HG03439 (cell line): ENCODE measurements at regions not wholly inside any gene's neighbourhood (a gene's known extent, or its start where the extent isn't known, plus 50 kb on each side); places are given as distances from the start of the nearest gene placed in this dataset.
"Not testable (repeated sequence)": the region's sequence is repeated elsewhere in the genome, so short reads cannot be mapped to it uniquely, and the experiment has no call there.

Experiments used
- ATAC-seq: cut with Tn5 transposase; IDR thresholded peaks from one replicate; pipeline ENCODE4 v1.9.1; 2021; ENCODE audit warnings: mild to moderate bottlenecking, moderate library complexity; ENCODE audit not compliant: unreplicated experiment

DNA sequence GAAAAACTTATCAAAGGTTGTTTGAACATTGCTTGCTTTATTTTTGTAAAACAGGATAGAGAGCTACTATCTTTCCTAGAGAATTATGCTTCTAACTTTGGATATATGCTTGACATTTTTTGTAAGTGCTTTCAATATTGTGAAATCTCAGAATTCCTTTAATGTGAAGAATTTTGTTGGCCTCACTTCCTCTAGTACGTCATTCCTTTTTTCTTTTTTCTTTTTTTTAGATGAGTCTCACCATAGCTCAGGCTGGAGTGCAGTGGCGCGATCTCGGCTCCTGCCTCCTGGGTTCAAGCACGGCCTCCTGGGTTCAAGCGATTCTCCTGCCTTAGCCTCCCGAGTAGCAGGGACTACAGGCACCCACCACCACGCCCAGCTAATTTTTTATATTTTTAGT is 668.1 kb downstream of the RFPL4B start:
- no peak for ATAC-seq

- ATAC-seq: no peak
Measured at GRCh38 chr6:113017353-113017752, 670.2 kb downstream of the RFPL4B start.

GRCh38 chr6:113018351-113019151 is 671.4 kb downstream of the RFPL4B start:
- no peak for ATAC-seq

DNA sequence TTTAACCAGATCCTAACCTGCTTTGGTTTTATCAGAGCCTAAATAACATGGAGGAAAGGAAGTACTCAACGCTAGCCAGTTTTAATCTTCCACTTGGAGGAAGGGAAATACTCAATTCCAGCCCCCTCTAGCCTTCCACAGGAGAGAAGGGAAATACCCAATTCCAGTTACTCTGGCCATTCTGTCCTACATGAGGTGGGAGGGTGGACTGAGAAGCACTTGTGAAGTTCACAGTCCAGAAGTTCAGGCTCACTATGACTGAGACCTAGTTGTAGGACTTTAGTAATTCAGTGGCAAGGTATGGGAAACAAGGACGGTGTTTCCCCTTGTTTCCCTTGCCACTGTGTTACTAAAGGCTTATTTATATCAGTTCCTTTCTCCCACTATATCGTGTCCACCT is 672.0 kb downstream of the RFPL4B start:
- no peak for ATAC-seq

DNA sequence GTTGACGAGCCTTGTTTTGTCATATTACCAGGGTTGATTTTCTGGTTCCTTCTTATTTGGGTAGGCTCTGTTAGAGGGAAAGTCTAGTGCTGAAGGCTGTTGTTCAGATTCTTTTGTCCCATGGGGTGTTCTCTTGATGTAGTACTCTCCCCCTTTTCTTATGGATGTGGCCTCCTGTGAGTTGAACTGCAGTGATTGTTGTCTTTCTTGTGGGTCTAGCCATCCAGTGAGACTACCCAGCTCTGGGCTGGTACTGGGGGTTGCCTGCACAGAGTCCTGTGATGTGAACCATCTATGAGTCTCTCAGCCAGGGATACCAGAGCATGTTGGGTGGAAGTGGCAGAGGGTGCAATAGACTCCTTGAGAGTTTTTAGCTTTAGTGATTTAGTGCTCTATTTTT is 680.6 kb downstream of the RFPL4B start:
- ATAC-seq: no peak

DNA sequence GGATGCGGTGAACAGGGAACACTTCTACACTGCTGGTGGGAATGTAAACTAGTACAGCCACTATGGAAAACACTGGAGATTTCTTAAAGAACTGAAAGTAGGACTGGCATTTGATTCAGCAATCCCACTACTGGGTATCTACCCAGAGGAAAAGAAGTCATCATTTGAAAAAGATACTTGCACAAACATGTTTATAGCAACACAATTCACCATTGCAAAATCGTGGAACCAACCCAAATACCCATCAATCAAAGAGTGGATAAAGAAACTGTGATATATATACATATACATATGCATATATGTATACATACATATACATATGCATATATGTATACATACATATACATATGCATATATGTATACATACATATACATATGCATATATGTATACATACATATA is 682.0 kb downstream of the RFPL4B start:
- not testable (repeated sequence) for ATAC-seq

- ATAC-seq: no peak
Measured at GRCh38 chr6:113031591-113032238, 684.6 kb downstream of the RFPL4B start.

GRCh38 chr6:113039005-113039404 is 691.9 kb downstream of the RFPL4B start:
- no peak for ATAC-seq

GRCh38 chr6:113047148-113047547 is 700.0 kb downstream of the RFPL4B start:
- no peak for ATAC-seq

- no peak for ATAC-seq
Measured at GRCh38 chr6:113047932-113048331, 700.8 kb downstream of the RFPL4B start.

- ATAC-seq: no peak
Measured at GRCh38 chr6:113048741-113049140, 701.6 kb downstream of the RFPL4B start.

GRCh38 chr6:113049190-113049589 is 702.1 kb downstream of the RFPL4B start:
- ATAC-seq: no peak

DNA sequence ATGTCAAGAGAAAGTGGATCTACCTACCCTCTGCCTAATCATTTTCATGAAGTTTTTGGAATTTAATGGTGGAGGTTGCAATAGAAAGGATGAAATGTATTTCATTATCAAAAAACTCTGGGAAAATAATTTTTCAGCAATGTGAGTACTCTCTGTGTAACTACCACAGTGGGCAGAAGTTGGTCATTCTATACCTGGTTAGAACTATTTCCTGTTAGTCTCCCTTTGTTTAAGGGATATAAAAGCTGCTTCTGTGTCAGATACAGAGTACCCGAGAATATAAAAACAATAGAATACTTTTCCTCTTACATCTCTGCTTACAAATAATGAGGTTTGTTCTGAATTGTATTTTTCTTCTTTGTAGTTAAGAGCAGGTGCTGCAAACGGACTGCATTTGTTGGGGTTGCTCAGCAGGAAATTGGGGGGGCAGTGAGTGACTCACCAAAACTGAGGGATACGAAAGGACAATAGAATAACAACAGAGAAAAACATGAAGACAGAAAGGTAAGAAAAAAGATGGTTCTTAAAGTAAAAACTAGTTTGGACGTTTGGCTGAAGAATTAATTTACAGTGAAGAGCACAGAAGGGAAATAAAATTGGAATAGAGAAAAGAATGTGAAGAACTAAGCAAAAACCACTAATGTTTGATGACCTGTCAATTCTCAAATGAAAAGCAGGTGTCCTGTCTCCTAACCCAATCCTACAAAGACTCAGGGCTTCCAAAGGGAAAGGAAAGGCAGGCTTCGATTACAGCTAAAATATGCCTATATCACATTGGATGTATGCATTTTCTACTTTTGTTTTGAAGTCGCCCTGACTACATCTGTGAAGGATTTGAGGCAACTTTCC is 703.1 kb downstream of the RFPL4B start:
- ATAC-seq: no peak

DNA sequence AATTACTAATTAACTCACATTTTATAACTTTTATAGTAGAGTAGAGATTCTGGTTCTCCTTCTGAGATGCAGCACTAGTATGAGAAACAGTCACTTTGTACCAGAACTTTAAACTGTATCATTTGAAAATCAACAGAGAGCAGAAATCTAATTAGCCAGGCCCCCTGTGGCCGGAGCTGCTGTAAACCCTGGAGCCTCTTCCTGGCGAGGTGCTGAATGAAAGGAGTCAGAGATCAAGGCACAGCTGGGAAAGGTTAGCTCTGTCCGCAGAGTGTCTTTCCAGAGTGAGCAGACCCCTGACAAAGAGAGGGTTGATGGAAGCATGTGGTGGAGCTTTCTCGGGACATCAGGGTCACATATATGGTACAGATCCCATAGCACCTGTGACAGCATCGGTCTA is 703.8 kb downstream of the RFPL4B start:
- ATAC-seq: no peak

GRCh38 chr6:113052506-113052905 is 705.4 kb downstream of the RFPL4B start:
- ATAC-seq: no peak

DNA sequence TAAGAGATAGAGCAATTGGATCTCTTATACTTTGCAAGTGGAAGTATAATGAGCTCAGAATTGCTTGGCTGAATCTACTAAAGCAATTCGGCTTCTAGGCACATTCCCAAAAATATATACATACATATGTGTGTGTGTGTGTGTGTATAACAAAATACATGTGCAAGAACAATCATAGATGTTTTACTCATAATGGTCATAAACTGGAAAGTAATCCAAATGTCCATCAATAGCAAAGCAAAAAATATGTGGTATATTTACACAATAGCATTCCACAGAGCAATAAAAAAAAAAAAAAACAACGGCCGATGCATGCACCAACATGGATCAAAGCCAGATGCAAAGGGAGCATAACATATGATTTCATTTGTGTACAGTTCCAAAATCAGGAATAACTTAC is 707.9 kb downstream of the RFPL4B start:
- no peak for ATAC-seq

DNA sequence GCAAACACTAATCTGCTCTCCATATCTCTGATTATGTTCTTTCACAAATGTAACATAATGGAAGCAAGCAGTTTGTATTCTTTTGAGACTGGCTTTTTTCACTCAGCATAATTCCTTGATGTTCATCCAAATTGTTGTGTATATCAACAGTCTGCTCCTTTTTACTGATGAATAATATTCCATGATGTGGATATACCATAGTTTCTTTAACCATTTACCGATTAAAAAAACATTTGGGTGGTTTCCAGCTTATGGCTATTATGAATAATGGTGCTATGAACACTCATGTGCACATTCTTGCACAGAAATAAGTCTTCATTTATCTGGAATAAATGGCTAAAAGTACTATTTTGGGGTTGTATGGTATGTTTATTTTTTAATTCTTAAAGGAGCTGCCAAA is 708.9 kb downstream of the RFPL4B start:
- no peak for ATAC-seq

DNA sequence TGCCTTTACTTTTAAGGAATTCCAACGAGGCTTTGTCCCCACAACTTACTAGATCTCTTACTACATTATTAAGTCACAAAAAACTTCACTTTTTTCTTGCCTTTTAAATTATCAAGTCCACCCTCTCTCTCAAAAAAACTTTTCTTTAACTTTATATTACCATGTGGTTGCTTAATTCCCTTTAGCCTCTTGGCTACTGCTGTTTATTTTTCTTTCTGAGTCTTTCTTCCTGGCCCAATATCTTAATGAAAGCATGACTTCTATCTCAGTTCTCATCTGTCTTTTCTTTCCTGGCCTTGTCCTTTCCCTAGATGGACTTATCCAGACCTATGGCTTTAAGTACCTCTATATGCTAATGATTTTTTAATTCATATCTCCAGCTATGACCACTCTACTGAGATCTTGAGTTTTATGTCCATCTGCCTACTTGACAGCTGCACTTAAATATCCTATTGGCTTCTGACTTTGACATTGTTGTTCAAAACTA is 710.5 kb downstream of the RFPL4B start:
- ATAC-seq: no peak

GRCh38 chr6:113060664-113061063 is 713.5 kb downstream of the RFPL4B start:
- no peak for ATAC-seq

DNA sequence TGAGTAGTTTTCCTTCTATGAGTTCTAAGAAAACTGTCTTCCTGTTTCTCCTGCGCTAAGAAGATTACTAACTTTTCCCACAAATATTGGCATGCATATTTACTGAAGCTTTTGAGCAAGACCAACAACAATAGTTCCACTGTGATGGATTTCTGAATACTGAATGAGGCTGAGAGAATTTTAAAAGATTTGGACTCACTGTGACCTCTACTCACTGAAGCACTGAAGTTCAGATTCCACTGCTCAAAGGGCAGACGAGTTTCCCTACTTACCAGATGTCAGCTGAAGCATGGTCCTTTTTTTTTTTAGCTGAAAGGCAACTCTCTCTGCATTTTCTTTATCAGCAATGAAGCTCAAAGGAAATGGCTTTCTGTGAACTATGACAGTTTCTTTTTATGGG is 718.5 kb downstream of the RFPL4B start:
- ATAC-seq: no peak

DNA sequence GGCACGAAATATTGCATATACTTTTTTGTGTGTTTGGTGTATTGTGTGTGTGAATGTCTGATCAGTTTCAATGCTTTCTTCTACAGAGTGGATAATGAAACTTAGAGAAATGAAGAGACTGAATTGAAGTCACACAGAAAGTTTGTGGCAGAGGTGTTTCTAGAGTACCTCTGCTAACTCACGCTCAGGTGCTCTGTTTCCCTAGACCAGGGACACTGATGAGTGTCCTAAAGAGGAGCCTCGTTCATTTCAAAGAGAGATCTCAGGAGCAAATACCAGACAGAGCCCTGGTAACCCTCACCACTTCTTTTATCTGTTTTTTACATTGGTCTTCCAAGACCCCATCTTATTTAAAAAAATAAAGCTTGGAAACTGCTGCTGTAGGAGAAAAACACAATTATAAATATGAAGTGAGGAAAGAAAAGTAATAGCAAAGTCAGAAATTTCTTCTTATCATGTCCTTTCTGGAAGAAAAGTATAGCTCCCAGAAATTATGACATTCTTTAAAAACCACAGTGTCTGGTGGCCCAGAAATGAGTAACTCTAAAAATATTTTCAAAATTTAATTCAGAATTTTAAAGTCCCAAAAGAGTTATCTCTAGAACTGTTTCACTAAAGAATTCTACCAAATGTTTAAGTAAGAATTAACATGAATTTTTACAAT is 720.6 kb downstream of the RFPL4B start:
- no peak for ATAC-seq
